ENCODE measurements at regions not wholly inside any gene's neighbourhood (a gene's known extent, or its start where the extent isn't known, plus 50 kb on each side); places are given as distances from the start of the nearest gene placed in this dataset.
A peak's percentile ranks its signal among the peaks of the same experiment; 100 is the strongest.
"Not testable (repeated sequence)": the region's sequence is repeated elsewhere in the genome, so short reads cannot be mapped to it uniquely, and the experiment has no call there.

- DNase-seq = no peak
Measured at GRCh38 chr4:27894951-27895350, 1034.3 kb downstream of the STIM2 start.

GRCh38 chr4:27908356-27908755 is 1047.7 kb downstream of the STIM2 start:
- no peak for DNase-seq

GRCh38 chr4:27910227-27910626 is 1049.6 kb downstream of the STIM2 start:
- DNase-seq = no peak

GRCh38 chr4:27911047-27911446 is 1050.4 kb downstream of the STIM2 start:
- DNase-seq = no peak

- no peak for DNase-seq
Measured at GRCh38 chr4:27913738-27914137, 1053.1 kb downstream of the STIM2 start.

GRCh38 chr4:27915822-27916221 is 1055.2 kb downstream of the STIM2 start:
- no peak for DNase-seq

- DNase-seq = no peak
Measured at GRCh38 chr4:27916452-27917184, 1056.0 kb downstream of the STIM2 start.

- DNase-seq = no peak
Measured at GRCh38 chr4:27917381-27917780, 1056.7 kb downstream of the STIM2 start.

GRCh38 chr4:27921231-27921630 is 1060.6 kb downstream of the STIM2 start:
- no peak for DNase-seq

- DNase-seq = no peak
Measured at GRCh38 chr4:27928761-27929540, 1068.3 kb downstream of the STIM2 start.

- DNase-seq = no peak
Measured at GRCh38 chr4:27930291-27930690, 1069.7 kb downstream of the STIM2 start.

- no peak for DNase-seq
Measured at GRCh38 chr4:27930976-27931375, 1070.3 kb downstream of the STIM2 start.

- no peak for DNase-seq
Measured at GRCh38 chr4:27931584-27931983, 1070.9 kb downstream of the STIM2 start.

- no peak for DNase-seq
Measured at GRCh38 chr4:27934871-27935270, 1074.2 kb downstream of the STIM2 start.

GRCh38 chr4:27946799-27947198 is 1086.2 kb downstream of the STIM2 start:
- no peak for DNase-seq

GRCh38 chr4:27947302-27947701 is 1086.7 kb downstream of the STIM2 start:
- no peak for DNase-seq

GRCh38 chr4:27964095-27964494 is 1103.5 kb downstream of the STIM2 start:
- no peak for DNase-seq

- DNase-seq = peak; percentile 76
Measured at GRCh38 chr4:27966664-27967063, 1106.0 kb downstream of the STIM2 start.

- no peak for DNase-seq
Measured at GRCh38 chr4:27973056-27973455, 1112.4 kb downstream of the STIM2 start.

- DNase-seq = no peak
Measured at GRCh38 chr4:27973700-27974099, 1113.1 kb downstream of the STIM2 start.

- DNase-seq = no peak
Measured at GRCh38 chr4:27974339-27974738, 1113.7 kb downstream of the STIM2 start.

GRCh38 chr4:27974881-27975280 is 1114.2 kb downstream of the STIM2 start:
- DNase-seq = not testable (repeated sequence)

- DNase-seq = not testable (repeated sequence)
Measured at GRCh38 chr4:27978427-27979109, 1117.9 kb downstream of the STIM2 start.

- DNase-seq = no peak
Measured at GRCh38 chr4:27985522-27985921, 1124.9 kb downstream of the STIM2 start.

All from OCI-M1 (cell line).